Hepatocyte (in vitro differentiated cells): ENCODE measurements at regions not wholly inside any gene's neighbourhood (a gene's known extent, or its start where the extent isn't known, plus 50 kb on each side); places are given as distances from the start of the nearest gene placed in this dataset.

Experiments used
- EZH2 ChIP-seq: fragments of 200-600 bp; sonication (generic); IDR thresholded peaks from 2 replicates; pipeline ENCODE4 v1.6.1; 2016; ENCODE audit warnings: antibody characterized with exemption, mild to moderate bottlenecking, borderline replicate concordance
- TF ChIP-seq, protein P1 (sequence below): fragments of 200-600 bp; sonication (generic); IDR thresholded peaks from 2 replicates; pipeline ENCODE4 v1.5.1; 2016; ENCODE audit warnings: antibody characterized with exemption, mild to moderate bottlenecking; ENCODE audit not compliant: poor library complexity

- TF ChIP-seq, protein P1, sequence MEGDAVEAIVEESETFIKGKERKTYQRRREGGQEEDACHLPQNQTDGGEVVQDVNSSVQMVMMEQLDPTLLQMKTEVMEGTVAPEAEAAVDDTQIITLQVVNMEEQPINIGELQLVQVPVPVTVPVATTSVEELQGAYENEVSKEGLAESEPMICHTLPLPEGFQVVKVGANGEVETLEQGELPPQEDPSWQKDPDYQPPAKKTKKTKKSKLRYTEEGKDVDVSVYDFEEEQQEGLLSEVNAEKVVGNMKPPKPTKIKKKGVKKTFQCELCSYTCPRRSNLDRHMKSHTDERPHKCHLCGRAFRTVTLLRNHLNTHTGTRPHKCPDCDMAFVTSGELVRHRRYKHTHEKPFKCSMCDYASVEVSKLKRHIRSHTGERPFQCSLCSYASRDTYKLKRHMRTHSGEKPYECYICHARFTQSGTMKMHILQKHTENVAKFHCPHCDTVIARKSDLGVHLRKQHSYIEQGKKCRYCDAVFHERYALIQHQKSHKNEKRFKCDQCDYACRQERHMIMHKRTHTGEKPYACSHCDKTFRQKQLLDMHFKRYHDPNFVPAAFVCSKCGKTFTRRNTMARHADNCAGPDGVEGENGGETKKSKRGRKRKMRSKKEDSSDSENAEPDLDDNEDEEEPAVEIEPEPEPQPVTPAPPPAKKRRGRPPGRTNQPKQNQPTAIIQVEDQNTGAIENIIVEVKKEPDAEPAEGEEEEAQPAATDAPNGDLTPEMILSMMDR: no peak
- TF ChIP-seq EZH2: no peak
Measured at GRCh38 chr6:103268335-103268734, 1591.4 kb downstream of the HACE1 start.
